Effector memory CD8-positive, alpha-beta T cell (primary cell): ENCODE measurements at regions not wholly inside any gene's neighbourhood (a gene's known extent, or its start where the extent isn't known, plus 50 kb on each side); places are given as distances from the start of the nearest gene placed in this dataset.

Source experiments
- ATAC-seq: fragments of 150-1000 bp; cut with Tn5 transposase; replicated peaks from 2 replicates; pipeline ENCODE4 v1.10.0; 2021; ENCODE audit warnings: mild to moderate bottlenecking, moderate library complexity
- DNase-seq, 3 experiments: peaks; one replicate each; pipeline ENCODE4 v3.0.0; 2021
- H3K27ac Mint-ChIP-seq, 2 donors: one replicate each; pipeline ENCODE4 v1.8.0; 2022; ENCODE audit warnings: mild to moderate bottlenecking in 2 of 2, mixed read lengths in 2 of 2, moderate library complexity in 2 of 2
- H3K27me3 Mint-ChIP-seq, 2 donors: one replicate each; pipeline ENCODE4 v1.8.0; 2022; ENCODE audit warnings: mixed read lengths in 2 of 2
- H3K36me3 Mint-ChIP-seq: one replicate; pipeline ENCODE4 v1.8.0; 2022; ENCODE audit warnings: mild to moderate bottlenecking, moderate library complexity, mixed read lengths; ENCODE audit not compliant: insufficient read depth
- H3K4me1 Mint-ChIP-seq, 2 donors: one replicate each; pipeline ENCODE4 v1.8.0; 2022; ENCODE audit warnings: low read depth in 2 of 2, mixed read lengths in 2 of 2
- H3K4me3 Mint-ChIP-seq, 2 donors: one replicate each; pipeline ENCODE4 v1.8.0; 2022; ENCODE audit warnings: mild to moderate bottlenecking in 2 of 2, mixed read lengths in 2 of 2, moderate library complexity in 2 of 2
- H3K9me3 Mint-ChIP-seq, 2 donors: one replicate each; pipeline ENCODE4 v1.8.0; 2022; ENCODE audit warnings: mixed read lengths in 2 of 2

- ATAC-seq, result no peak
- Mint-ChIP-seq H3K4me1 (no peaks in the 10 kb centered on the region), H3K36me3 (no peaks in the 10 kb centered on the region), H3K27me3 (no peaks in the 10 kb centered on the region), H3K9me3 (peaks cover 0 to 3% of the 10 kb centered on the region in 2 donors), H3K27ac (no peak overlapping the region), H3K4me3 (no peak overlapping the region)
- DNase-seq, result no peak
These were observed 556.0 kb upstream of the MEX3C start for GRCh38 chr18:51753365-51754057.

GRCh38 chr18:51754566-51754965 is 557.1 kb upstream of the MEX3C start:
- H3K36me3 Mint-ChIP-seq, result no peaks in the 10 kb centered on the region
- ATAC-seq, result no peak

GRCh38 chr18:51757255-51757924 is 559.9 kb upstream of the MEX3C start:
- Mint-ChIP-seq H3K9me3 (no peaks in the 10 kb centered on the region), H3K36me3 (no peaks in the 10 kb centered on the region), H3K27ac (no peak overlapping the region), H3K4me1 (no peaks in the 10 kb centered on the region), H3K4me3 (no peak overlapping the region), H3K27me3 (no peaks in the 10 kb centered on the region)
- ATAC-seq (no peak), DNase-seq (no peak)

More at GRCh38 chr18:51754566-51754965, 557.1 kb upstream of the MEX3C start:
- no peaks in the 10 kb centered on the region for H3K4me1 Mint-ChIP-seq
- H3K4me3 Mint-ChIP-seq, result no peak overlapping the region
- H3K27ac Mint-ChIP-seq, result no peak overlapping the region
- no peaks in the 10 kb centered on the region for H3K9me3 Mint-ChIP-seq
- no peak for DNase-seq
- H3K27me3 Mint-ChIP-seq, result no peaks in the 10 kb centered on the region

GRCh38 chr18:51762373-51762772 is 564.9 kb upstream of the MEX3C start:
- peaks cover 7 to 13% of the 10 kb centered on the region in 2 donors for H3K9me3 Mint-ChIP-seq
- DNase-seq (no peak), ATAC-seq (no peak)
- no peaks in the 10 kb centered on the region for H3K36me3 Mint-ChIP-seq
- no peak overlapping the region for H3K27ac Mint-ChIP-seq
- H3K27me3 Mint-ChIP-seq, result no peaks in the 10 kb centered on the region
- no peak overlapping the region for H3K4me3 Mint-ChIP-seq
- no peaks in the 10 kb centered on the region for H3K4me1 Mint-ChIP-seq

GRCh38 chr18:51765606-51766360 is 568.3 kb upstream of the MEX3C start:
- Mint-ChIP-seq H3K27ac (no peak overlapping the region), H3K36me3 (no peaks in the 10 kb centered on the region), H3K4me1 (no peaks in the 10 kb centered on the region), H3K9me3 (peaks cover 7 to 13% of the 10 kb centered on the region in 2 donors), H3K4me3 (no peak overlapping the region), H3K27me3 (no peaks in the 10 kb centered on the region)
- ATAC-seq (no peak), DNase-seq (no peak)

GRCh38 chr18:51767293-51767692 is 569.8 kb upstream of the MEX3C start:
- H3K27me3 Mint-ChIP-seq, result no peaks in the 10 kb centered on the region
- H3K27ac Mint-ChIP-seq, result no peak overlapping the region
- peaks cover 7 to 13% of the 10 kb centered on the region in 2 donors for H3K9me3 Mint-ChIP-seq
- no peaks in the 10 kb centered on the region for H3K36me3 Mint-ChIP-seq
- DNase-seq (no peak), ATAC-seq (no peak)
- H3K4me3 Mint-ChIP-seq, result no peak overlapping the region
- no peaks in the 10 kb centered on the region for H3K4me1 Mint-ChIP-seq

- Mint-ChIP-seq H3K9me3 (peaks cover 4 to 11% of the 10 kb centered on the region in 2 donors), H3K27me3 (no peaks in the 10 kb centered on the region), H3K4me1 (no peaks in the 10 kb centered on the region), H3K27ac (no peak overlapping the region), H3K4me3 (no peak overlapping the region), H3K36me3 (no peaks in the 10 kb centered on the region)
- ATAC-seq (no peak), DNase-seq (no peak)
These were observed 561.9 kb upstream of the DCC start for GRCh38 chr18:51778115-51778514.

GRCh38 chr18:51789871-51790270 is 550.1 kb upstream of the DCC start:
- DNase-seq, result no peak
- no peaks in the 10 kb centered on the region for H3K36me3 Mint-ChIP-seq
- no peak overlapping the region for H3K4me3 Mint-ChIP-seq
- peaks cover 1 to 9% of the 10 kb centered on the region in 2 donors for H3K9me3 Mint-ChIP-seq
- no peak for ATAC-seq
- H3K27ac Mint-ChIP-seq, result no peak overlapping the region
- no peaks in the 10 kb centered on the region for H3K4me1 Mint-ChIP-seq
- H3K27me3 Mint-ChIP-seq, result no peaks in the 10 kb centered on the region

- Mint-ChIP-seq H3K27ac (no peak overlapping the region), H3K36me3 (no peaks in the 10 kb centered on the region), H3K9me3 (no peaks in the 10 kb centered on the region), H3K4me3 (no peak overlapping the region), H3K4me1 (no peaks in the 10 kb centered on the region), H3K27me3 (no peaks in the 10 kb centered on the region)
- DNase-seq (no peak), ATAC-seq (no peak)
These were observed 538.5 kb upstream of the DCC start for GRCh38 chr18:51801514-51801913.

- ATAC-seq (no peak), DNase-seq (no peak)
- no peak overlapping the region for H3K27ac Mint-ChIP-seq
- H3K9me3 Mint-ChIP-seq, result no peaks in the 10 kb centered on the region
- no peak overlapping the region for H3K4me3 Mint-ChIP-seq
- no peaks in the 10 kb centered on the region for H3K4me1 Mint-ChIP-seq
- H3K36me3 Mint-ChIP-seq, result no peaks in the 10 kb centered on the region
- H3K27me3 Mint-ChIP-seq, result no peaks in the 10 kb centered on the region
These were observed 537.2 kb upstream of the DCC start for GRCh38 chr18:51802569-51803428.

GRCh38 chr18:51807336-51807735 is 532.7 kb upstream of the DCC start:
- Mint-ChIP-seq H3K4me3 (no peak overlapping the region), H3K4me1 (no peaks in the 10 kb centered on the region), H3K27me3 (no peaks in the 10 kb centered on the region), H3K36me3 (no peaks in the 10 kb centered on the region), H3K9me3 (peaks cover 4 to 16% of the 10 kb centered on the region in 2 donors), H3K27ac (no peak overlapping the region)
- no peak for ATAC-seq
- no peak for DNase-seq

GRCh38 chr18:51811883-51812282 is 528.1 kb upstream of the DCC start:
- Mint-ChIP-seq H3K36me3 (no peaks in the 10 kb centered on the region), H3K4me3 (no peak overlapping the region), H3K27me3 (no peaks in the 10 kb centered on the region), H3K27ac (no peak overlapping the region), H3K4me1 (no peaks in the 10 kb centered on the region), H3K9me3 (peaks cover 8 to 16% of the 10 kb centered on the region in 2 donors)
- no peak for ATAC-seq
- DNase-seq, result no peak

- no peaks in the 10 kb centered on the region for H3K36me3 Mint-ChIP-seq
- H3K4me1 Mint-ChIP-seq, result no peaks in the 10 kb centered on the region
- H3K27ac Mint-ChIP-seq, result no peak overlapping the region
- no peak overlapping the region for H3K4me3 Mint-ChIP-seq
- H3K9me3 Mint-ChIP-seq, result peaks cover 7 to 12% of the 10 kb centered on the region in 2 donors
- DNase-seq (no peak), ATAC-seq (no peak)
- H3K27me3 Mint-ChIP-seq, result no peaks in the 10 kb centered on the region
These were observed 526.3 kb upstream of the DCC start for GRCh38 chr18:51813740-51814139.
